ENCODE measurements at regions not wholly inside any gene's neighbourhood (a gene's known extent, or its start where the extent isn't known, plus 50 kb on each side); places are given as distances from the start of the nearest gene placed in this dataset.

DNA sequence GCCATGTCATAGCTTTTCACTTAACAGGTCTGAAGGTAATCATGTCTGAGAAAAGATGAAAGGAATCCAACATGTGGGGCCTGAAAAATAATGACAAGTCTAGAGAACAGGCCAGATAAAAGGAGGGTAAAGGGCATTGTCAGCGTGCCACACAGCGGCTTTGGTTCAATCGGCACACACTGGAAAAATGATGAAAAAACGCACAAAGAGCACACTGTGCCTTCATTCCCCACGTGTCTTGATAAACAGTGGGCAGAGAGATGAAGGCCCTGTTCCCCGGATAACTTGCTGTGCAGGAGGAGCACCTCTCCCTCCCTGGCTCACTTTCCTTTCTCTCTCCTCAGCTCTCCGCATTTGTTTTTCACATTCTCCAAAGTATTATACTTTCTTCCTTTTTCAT is 766.3 kb downstream of the TDRD15 start:
- TF ChIP-seq, protein P1, sequence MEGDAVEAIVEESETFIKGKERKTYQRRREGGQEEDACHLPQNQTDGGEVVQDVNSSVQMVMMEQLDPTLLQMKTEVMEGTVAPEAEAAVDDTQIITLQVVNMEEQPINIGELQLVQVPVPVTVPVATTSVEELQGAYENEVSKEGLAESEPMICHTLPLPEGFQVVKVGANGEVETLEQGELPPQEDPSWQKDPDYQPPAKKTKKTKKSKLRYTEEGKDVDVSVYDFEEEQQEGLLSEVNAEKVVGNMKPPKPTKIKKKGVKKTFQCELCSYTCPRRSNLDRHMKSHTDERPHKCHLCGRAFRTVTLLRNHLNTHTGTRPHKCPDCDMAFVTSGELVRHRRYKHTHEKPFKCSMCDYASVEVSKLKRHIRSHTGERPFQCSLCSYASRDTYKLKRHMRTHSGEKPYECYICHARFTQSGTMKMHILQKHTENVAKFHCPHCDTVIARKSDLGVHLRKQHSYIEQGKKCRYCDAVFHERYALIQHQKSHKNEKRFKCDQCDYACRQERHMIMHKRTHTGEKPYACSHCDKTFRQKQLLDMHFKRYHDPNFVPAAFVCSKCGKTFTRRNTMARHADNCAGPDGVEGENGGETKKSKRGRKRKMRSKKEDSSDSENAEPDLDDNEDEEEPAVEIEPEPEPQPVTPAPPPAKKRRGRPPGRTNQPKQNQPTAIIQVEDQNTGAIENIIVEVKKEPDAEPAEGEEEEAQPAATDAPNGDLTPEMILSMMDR (IDR thresholded peaks at IDR 0.05): no peak
- TF ChIP-seq POLR2A (IDR thresholded peaks at IDR 0.05): no peak
- TF ChIP-seq POLR2AphosphoS5 (IDR thresholded peaks at IDR 0.05): no peak
